ELR (cell line): ENCODE measurements at regions not wholly inside any gene's neighbourhood (a gene's known extent, or its start where the extent isn't known, plus 50 kb on each side); places are given as distances from the start of the nearest gene placed in this dataset.

Source experiments
- DNase-seq: peaks from one replicate; pipeline ENCODE4 v3.0.0-alpha.2; 2015; ENCODE audit warnings: low read depth

DNA sequence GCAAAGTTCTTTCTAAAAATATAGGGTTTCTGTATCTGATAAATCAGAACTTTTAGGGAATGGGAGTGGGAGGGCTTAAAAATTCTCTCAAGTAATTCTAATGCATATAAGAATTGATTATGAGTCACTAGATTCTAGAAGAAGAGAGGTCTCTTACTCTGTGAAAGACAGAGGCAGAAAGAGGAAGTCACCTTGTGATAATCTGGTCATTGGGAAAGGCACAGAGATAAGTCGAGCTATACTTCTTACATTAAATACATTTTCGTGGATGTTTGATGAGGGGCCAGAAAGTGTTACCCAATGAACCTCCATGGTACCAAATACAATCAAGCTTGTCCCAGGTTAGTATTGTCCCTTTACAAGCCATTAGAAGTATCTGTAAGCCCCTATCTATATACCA lies 134.4 kb downstream of the MAD2L1 start:
- no peak for DNase-seq

- no peak for DNase-seq
Measured at GRCh38 chr4:119930546-119930945, 136.1 kb downstream of the MAD2L1 start.

DNA sequence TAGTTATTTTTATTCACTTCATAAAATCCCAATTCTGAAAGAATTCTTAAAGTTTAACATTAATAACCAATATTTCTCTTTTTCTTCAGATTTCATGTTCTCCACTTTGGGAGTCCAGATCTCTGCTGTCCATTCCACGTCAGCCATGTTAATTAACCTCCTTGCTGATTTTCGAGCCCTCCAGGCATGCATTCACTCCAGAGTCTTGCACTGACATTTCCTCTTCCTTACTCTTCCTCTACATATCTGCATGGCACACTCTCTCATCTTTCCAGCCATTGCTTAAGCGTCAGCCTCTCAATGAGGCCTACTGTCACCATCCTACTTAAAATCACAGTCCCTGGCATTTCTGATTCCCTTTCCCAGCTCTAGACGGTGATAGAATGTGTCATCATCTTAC lies 144.8 kb downstream of the MAD2L1 start:
- DNase-seq, result no peak

DNA sequence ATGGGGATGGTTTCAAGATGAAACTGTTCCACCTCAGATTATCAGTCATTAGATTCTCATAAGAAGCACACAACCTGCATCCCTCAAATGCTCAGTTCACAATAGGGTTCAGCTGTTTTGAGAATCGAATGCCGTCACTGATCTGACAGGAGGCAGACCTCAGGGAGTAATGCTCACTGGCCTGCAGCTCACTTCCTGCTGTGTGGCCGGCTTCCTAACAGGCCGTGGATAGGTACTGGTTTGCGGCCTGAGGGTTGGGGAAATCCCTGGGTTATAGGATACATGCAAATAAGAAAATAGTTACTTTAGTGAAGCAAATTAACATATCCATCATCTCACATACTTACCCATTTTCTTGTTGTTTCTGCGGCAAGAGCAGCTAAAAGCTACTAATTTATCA lies 160.4 kb downstream of the MAD2L1 start:
- DNase-seq, result no peak

DNA sequence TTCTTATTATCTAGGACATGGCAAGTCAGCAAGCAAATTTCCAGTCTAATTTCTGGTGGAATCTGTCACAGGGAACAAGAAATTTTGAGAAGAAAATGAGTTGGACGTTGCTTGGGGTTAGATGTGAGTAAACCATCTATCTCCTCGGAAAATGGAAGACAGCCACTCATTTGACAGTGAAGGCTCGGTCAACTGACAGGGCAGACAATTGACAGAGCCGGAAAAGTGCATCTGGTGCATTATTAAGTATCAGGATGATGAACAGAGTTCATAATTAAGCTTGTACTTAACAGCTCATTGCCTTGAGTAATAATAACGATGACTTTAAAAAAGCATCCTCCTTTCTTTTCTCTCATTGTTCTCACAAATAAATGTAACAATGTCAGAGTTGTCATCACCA lies 168.4 kb downstream of the MAD2L1 start:
- DNase-seq, result no peak

- DNase-seq, result no peak
Measured at GRCh38 chr4:119897260-119897659, 169.4 kb downstream of the MAD2L1 start.

DNA sequence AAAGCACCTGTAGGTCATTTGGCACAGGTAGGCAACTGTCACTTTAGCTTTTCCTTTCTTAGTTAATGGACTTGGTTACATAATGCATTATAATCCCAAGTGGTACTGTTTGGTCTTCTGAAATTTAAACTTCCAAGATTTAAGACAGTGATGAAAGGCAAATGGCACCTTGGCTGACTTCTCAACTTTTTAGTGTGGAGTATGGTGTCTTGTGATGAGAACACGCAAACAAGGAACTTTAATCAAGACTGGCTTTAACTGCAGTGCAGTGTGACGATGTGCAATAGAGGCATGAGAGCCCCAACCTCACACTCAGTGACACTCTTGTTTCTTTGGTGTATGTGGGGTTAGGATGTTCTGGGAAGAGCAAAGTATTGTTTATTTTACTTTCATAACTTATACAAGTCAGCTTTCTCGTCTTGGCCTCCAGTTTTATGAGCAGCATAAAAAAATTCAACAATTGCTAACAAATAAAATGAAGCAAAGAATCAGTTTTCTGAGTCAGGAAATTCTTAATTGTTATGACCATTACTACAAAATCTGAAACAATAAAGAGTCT lies 171.9 kb downstream of the MAD2L1 start:
- no peak for DNase-seq

GRCh38 chr4:119873794-119874325 lies 192.8 kb downstream of the MAD2L1 start:
- DNase-seq, result no peak

DNA sequence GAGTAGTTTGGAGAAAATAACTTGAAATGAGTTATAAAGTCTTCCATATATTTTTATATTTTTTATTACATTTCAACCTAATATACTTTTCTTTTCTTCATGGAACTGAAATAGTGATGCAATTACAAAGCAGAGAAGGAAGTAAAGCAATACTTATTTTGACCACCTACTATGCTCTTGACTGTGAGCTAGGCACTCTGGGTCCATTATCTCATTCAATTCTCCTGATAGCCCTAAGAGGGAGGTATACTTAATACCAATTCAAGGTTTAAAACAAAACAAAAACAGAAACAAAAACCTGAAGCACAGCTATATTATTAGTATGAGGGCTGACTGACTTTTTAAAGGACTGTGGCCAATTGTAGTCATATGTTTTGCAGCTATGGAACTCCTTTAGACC lies 193.5 kb downstream of the MAD2L1 start:
- DNase-seq, result no peak

- no peak for DNase-seq
Measured at GRCh38 chr4:119872371-119873016, 194.2 kb downstream of the MAD2L1 start.

DNA sequence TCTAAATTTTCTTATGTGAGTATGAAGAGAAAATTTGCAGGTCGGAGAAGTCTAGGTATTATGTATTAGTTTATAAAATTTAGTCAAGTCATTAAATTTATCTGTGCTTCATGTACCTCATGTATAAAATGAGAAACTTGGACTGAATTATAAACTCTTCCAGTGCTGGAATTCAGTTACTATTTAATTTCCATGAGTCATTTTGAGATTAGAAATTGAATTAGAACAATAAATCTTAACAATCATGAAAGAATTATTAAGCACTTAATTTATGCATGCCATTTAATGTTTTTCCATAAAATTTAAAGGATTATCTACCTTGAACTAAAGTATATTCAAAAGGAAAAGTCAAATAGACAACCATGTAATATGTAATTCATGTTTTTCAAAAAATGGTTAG lies 195.8 kb downstream of the MAD2L1 start:
- no peak for DNase-seq

GRCh38 chr4:119865789-119866188 lies 200.9 kb downstream of the MAD2L1 start:
- DNase-seq, result no peak

GRCh38 chr4:119865389-119865788 lies 201.3 kb downstream of the MAD2L1 start:
- DNase-seq, result no peak

GRCh38 chr4:119861731-119862130 lies 204.9 kb downstream of the MAD2L1 start:
- no peak for DNase-seq

GRCh38 chr4:119858176-119858575 lies 208.5 kb downstream of the MAD2L1 start:
- DNase-seq, result peak; percentile 4

- DNase-seq, result no peak
Measured at GRCh38 chr4:119854364-119854763, 212.3 kb downstream of the MAD2L1 start.

DNA sequence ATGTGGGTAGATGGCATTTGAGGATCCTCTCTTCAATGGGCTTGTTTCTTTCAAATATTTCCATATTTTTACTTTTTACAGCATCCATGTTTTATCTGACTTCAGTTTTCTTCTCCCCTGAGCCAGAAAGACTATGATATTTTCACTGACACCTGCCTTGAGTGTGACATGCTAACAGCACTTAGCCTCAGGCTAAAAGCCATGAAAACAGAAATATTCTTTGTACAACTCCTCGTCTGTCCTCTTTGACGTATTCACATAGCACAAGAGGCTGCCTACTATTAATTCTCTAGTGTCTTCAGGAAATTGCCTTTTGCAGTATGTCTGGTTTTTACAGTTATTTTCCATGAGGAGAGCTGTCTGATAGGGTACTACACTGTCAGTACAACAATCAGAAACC lies 215.0 kb downstream of the MAD2L1 start:
- DNase-seq, result no peak

- peak; percentile 6 for DNase-seq
Measured at GRCh38 chr4:119841361-119841760, 212.8 kb upstream of the PDE5A start.

DNA sequence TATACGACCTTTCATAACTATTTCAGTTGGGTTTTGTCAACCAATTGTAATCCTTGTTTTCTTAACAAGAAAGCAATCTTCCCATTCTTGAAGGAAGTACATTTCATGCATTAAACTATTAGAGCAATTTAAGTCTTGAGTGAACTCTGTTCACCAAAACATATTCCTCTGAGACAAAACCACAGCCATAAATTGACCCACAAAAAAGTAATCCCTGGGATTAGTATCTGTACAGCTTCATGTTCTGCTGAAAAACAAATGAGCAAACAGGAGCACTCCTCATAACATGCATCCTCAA lies 207.0 kb upstream of the PDE5A start:
- DNase-seq, result no peak

GRCh38 chr4:119834906-119835612 lies 206.5 kb upstream of the PDE5A start:
- no peak for DNase-seq

DNA sequence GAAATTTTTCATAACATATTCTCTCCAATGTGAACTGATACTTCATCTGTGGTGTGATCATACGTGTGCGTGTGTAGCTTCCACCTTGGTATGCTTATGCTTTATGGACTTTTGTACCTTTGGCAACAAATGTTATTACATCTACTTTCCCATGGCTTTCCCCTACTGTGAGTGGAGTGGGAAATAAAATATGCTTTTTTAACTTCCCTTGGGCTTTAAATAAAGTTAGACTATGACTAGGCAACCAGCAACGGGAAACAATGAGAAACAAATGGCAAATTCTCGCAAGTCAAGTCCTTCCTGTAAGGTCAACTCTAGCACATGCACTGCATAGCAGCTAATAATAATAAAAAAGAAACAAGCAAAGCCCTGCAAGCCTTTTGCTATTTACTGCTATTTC lies 205.0 kb upstream of the PDE5A start:
- DNase-seq, result no peak

GRCh38 chr4:119832776-119833175 lies 204.2 kb upstream of the PDE5A start:
- DNase-seq, result no peak

DNA sequence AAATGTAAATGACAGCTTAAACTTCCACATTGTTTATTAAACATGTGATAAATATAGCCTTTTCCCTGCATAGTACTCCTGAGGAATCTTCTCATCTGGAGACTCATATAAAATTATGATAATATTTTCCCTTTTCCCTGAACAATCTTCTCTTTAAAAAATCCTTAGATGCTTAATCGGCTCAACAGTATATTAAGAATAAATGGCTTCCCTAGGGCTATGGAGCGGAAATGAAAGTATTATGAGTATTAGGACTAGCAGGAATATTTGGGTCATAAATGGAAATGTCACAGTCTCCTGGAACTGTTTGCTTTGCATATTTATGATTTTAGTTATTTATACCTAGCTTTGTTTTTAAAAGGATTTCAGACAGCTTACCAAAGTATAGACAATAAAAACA lies 200.7 kb upstream of the PDE5A start:
- DNase-seq, result no peak

DNA sequence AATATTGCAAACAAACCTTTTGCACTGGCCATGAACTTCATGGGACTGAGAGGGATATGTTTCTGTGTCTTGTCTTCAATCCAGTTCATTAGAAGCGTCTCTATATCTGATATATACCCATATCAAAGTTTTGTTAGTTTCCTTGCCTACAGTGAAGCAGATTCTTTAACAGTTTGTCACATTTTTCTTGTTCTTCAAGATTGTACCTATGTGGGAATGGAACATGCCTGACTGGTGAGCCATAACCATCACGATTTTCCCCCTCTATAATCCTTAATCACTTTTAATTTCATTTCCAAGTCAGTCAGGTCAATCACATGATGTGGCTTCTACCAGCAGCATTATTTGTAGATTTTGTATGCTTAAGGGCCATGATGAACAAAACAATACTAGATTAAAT lies 197.1 kb upstream of the PDE5A start:
- DNase-seq, result peak; percentile 5
